BE2C (cell line): ENCODE measurements at regions not wholly inside any gene's neighbourhood (a gene's known extent, or its start where the extent isn't known, plus 50 kb on each side); places are given as distances from the start of the nearest gene placed in this dataset.
A peak's percentile ranks its signal among the peaks of the same experiment; 100 is the strongest.

Experiments used
- DNase-seq: peaks from one replicate; pipeline ENCODE4 v3.0.0-alpha.2; 2020
- H3K27me3 ChIP-seq: fragments of 250-450 bp; sonication (Bioruptor Pico); 2 replicates; pipeline ENCODE4 v1.5.1; 2020; ENCODE audit warnings: mild to moderate bottlenecking
- H3K36me3 ChIP-seq: fragments of 250-450 bp; sonication (Bioruptor Pico); 2 replicates; pipeline ENCODE4 v1.5.1; 2020; ENCODE audit warnings: mild to moderate bottlenecking
- H3K4me1 ChIP-seq: fragments of 250-450 bp; sonication (Bioruptor Pico); 2 replicates; pipeline ENCODE4 v1.5.1; 2020
- H3K4me3 ChIP-seq: 2 replicates; pipeline ENCODE4 v1.5.1; 2011; ENCODE audit warnings: low read depth, low read length
- H3K9me3 ChIP-seq: fragments of 250-450 bp; sonication (Bioruptor Pico); 2 replicates; pipeline ENCODE4 v1.5.1; 2020
- CTCF ChIP-seq: IDR thresholded peaks from 2 replicates; pipeline ENCODE4 v1.5.1; 2012; ENCODE audit warnings: mild to moderate bottlenecking, low read depth, low read length

- no peak overlapping the region for H3K4me3 ChIP-seq
- H3K4me1 ChIP-seq, result no peaks in the 10 kb centered on the region
- no peaks in the 10 kb centered on the region for H3K9me3 ChIP-seq
- no peaks in the 10 kb centered on the region for H3K36me3 ChIP-seq
- no peak for TF ChIP-seq CTCF
- H3K27me3 ChIP-seq, result no peaks in the 10 kb centered on the region
- no peak for DNase-seq
Observed at GRCh38 chr3:28716939-28717338, 368.3 kb upstream of the AZI2 start.

DNA sequence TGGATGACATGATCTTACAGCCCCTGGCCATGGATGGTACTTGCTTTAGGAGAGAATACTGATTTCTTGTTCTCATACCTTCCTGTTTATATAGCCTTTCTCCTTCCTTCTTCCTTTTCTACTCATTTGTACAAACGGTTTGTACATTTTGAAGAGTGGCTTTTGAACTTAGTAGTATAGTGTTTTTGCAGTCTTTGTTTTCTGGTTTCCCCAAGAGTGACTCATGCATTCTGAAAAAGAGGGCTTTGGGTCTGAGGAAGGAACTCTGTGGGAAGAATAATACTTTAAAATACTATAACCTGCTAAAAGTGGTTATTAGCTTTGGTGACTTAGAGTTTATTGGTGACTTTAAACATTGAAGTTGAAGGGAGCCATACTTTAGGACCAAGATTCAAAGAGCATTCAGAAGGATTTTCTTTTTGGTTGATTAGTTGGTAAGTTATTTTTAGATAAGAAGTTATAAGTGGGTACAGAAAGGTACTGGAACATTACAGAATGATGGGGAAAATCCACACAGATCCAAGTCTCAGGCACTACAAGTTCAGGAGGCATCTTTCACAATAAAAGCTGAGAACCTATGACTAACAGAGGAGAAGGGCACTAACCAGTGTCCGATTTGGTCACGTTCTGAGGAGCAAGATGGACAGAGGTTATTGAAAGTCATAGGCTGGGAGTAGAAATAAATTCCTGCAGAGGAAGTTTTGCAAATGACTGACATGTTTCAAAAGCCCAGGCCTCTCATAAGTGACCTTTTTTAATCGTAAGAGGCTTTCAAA lies 369.6 kb upstream of the AZI2 start:
- DNase-seq, result no peak
- H3K9me3 ChIP-seq, result no peaks in the 10 kb centered on the region
- no peak for TF ChIP-seq CTCF

DNA sequence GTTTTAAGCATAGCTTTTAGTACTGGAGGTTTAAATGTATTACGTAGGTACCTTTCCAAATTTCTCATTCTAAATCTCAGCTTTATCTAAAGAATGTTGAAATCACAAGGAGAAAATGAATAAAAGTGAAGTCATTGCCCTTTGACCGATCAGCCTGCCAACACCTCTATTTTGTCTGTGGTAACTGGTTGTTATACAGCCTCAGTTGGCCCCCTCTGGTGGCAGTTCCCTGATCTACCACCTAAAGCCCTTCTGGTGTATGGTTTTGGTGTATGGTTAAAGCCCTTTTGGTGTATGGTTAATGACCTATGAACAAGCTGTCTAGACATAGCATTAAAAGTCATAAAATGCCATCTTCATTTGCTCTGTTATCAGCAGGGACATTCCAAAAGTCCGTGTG lies 378.2 kb upstream of the AZI2 start:
- H3K36me3 ChIP-seq, result no peaks in the 10 kb centered on the region
- DNase-seq, result peak; percentile 54
- H3K4me3 ChIP-seq, result no peak overlapping the region
- no peaks in the 10 kb centered on the region for H3K9me3 ChIP-seq
- peak; percentile 75 for TF ChIP-seq CTCF
- H3K27me3 ChIP-seq, result no peaks in the 10 kb centered on the region
- no peaks in the 10 kb centered on the region for H3K4me1 ChIP-seq

More for the DNA sequence above, 369.6 kb upstream of the AZI2 start:
- no peaks in the 10 kb centered on the region for H3K27me3 ChIP-seq
- H3K4me3 ChIP-seq, result no peak overlapping the region
- no peaks in the 10 kb centered on the region for H3K36me3 ChIP-seq
- no peaks in the 10 kb centered on the region for H3K4me1 ChIP-seq

GRCh38 chr3:28727307-28727706 lies 378.7 kb upstream of the AZI2 start:
- Histone ChIP-seq H3K36me3 (no peaks in the 10 kb centered on the region), H3K9me3 (no peaks in the 10 kb centered on the region), H3K4me1 (no peaks in the 10 kb centered on the region), H3K27me3 (no peaks in the 10 kb centered on the region), H3K4me3 (no peak overlapping the region)
- DNase-seq, result no peak
- no peak for TF ChIP-seq CTCF

DNA sequence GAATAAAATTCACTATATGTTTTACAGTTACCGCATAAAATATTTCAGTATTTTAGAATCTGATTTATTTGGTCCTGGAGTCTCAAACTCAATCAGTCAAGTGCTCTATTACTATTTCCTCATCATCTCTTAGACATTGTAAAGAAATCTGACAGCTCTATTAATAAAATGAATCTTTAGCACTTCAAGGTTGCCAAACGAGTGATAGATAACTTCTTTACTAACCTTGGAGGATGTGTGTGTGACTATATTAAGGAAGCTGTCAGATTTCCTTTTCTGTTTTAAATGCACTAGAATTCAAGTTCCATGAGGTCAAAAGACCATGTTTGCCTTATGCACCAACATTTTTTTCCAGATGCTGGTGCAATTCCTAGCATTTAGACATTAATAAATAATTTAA lies 389.8 kb upstream of the AZI2 start:
- no peaks in the 10 kb centered on the region for H3K4me1 ChIP-seq
- no peak for DNase-seq
- no peak overlapping the region for H3K4me3 ChIP-seq
- no peaks in the 10 kb centered on the region for H3K9me3 ChIP-seq
- no peaks in the 10 kb centered on the region for H3K27me3 ChIP-seq
- no peak for TF ChIP-seq CTCF
- H3K36me3 ChIP-seq, result no peaks in the 10 kb centered on the region

DNA sequence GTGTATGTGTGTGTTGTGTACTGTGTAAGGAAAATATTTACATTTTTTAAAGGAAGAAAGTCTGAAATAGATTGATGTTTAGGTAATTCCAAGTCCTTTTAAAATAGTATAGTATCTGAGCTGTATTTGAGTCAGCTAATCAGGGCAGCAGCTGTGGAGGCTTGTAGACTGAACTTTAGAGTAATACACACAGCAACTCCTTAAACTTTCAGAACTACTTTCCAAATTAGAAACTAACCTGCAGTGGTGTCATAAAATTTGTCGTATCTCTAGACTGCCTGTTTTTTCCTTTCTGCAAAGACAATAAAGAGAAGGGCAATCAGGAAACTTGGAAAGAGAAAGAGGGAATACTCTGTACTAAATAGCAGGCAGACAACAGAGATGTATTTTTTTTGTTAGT lies 391.0 kb upstream of the AZI2 start:
- H3K27me3 ChIP-seq, result no peaks in the 10 kb centered on the region
- no peak for DNase-seq
- no peaks in the 10 kb centered on the region for H3K36me3 ChIP-seq

More for the DNA sequence above, 391.0 kb upstream of the AZI2 start:
- no peak for TF ChIP-seq CTCF
- Histone ChIP-seq H3K4me3 (no peak overlapping the region), H3K9me3 (no peaks in the 10 kb centered on the region), H3K4me1 (no peaks in the 10 kb centered on the region)
